ENCODE measurements at regions not wholly inside any gene's neighbourhood (a gene's known extent, or its start where the extent isn't known, plus 50 kb on each side); places are given as distances from the start of the nearest gene placed in this dataset.

- peaks cover 14% of the 10 kb centered on the region for H3K4me1 Mint-ChIP-seq (ENCODE audit: low read depth)
- H3K27ac Mint-ChIP-seq = no peak overlapping the region
These were observed 94.5 kb downstream of the KLF12 start for GRCh38 chr13:74039667-74040066.

DNA sequence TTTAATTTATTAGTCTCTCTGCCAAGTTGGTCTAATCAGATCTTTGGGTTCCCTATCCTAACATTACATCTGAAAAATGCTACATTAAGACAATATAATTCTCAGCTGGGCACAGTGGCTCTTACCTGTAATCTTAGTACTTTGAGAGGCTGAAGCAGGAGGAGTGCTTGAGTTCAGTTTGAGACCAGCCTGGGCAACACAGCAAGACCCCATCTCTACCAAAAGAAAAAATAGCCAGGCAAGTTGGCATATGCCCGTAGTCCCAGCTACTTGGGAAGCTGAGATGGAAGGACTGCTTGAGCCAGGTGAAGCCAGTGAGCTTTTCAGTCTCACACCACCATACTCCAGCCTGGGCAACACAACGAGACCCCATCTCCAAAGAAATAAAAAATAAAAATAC lies 95.0 kb downstream of the KLF12 start:
- TF ChIP-seq CTCF (IDR thresholded peaks at IDR 0.05; ENCODE audit: unreplicated experiment) = no peak
- DNase-seq (ENCODE audit: low spot score, unreplicated experiment) = no peak
- no peaks in the 10 kb centered on the region for H3K9me3 Mint-ChIP-seq (ENCODE audit: low read depth)
- no peak overlapping the region for H3K4me3 Mint-ChIP-seq (ENCODE audit: low read depth)
- H3K27me3 Mint-ChIP-seq = no peaks in the 10 kb centered on the region
- peaks cover 14% of the 10 kb centered on the region for H3K4me1 Mint-ChIP-seq (ENCODE audit: low read depth)
- no peaks in the 10 kb centered on the region for H3K36me3 Mint-ChIP-seq (ENCODE audit: insufficient read depth)
- no peak overlapping the region for H3K27ac Mint-ChIP-seq

More at GRCh38 chr13:74039667-74040066, 94.5 kb downstream of the KLF12 start:
- TF ChIP-seq CTCF (IDR thresholded peaks at IDR 0.05; ENCODE audit: unreplicated experiment) = no peak
- Mint-ChIP-seq H3K36me3 (ENCODE audit: insufficient read depth) (peaks cover 1% of the 10 kb centered on the region), H3K4me3 (ENCODE audit: low read depth) (no peak overlapping the region), H3K27me3 (no peaks in the 10 kb centered on the region), H3K9me3 (ENCODE audit: low read depth) (no peaks in the 10 kb centered on the region)
- no peak for DNase-seq (ENCODE audit: low spot score, unreplicated experiment)

- Mint-ChIP-seq H3K4me1 (ENCODE audit: low read depth) (peaks cover 14% of the 10 kb centered on the region), H3K36me3 (ENCODE audit: insufficient read depth) (no peaks in the 10 kb centered on the region), H3K27me3 (no peaks in the 10 kb centered on the region), H3K9me3 (ENCODE audit: low read depth) (no peaks in the 10 kb centered on the region), H3K4me3 (ENCODE audit: low read depth) (no peak overlapping the region), H3K27ac (no peak overlapping the region)
- TF ChIP-seq CTCF (IDR thresholded peaks at IDR 0.05; ENCODE audit: unreplicated experiment) = no peak
- no peak for DNase-seq (ENCODE audit: low spot score, unreplicated experiment)
These were observed 96.4 kb downstream of the KLF12 start for GRCh38 chr13:74037762-74038161.

DNA sequence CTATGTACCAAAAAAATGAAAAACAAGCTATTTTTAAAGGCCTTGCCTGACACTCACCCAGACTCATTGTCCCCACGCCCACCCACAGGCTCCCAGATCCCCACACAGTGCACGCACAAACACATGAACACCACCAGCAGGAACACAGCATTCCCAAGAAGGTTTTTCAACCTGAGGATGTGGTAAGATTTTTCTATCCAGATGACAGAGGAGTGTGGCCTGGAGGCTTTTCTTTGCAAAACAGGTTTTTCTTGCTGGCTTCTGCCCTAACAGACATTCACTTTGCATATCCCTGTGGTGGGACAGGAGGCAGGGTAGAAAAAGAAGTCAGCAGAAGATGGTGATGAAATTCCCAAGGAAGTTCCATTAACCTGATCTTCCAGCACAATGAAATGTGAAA lies 97.8 kb downstream of the KLF12 start:
- peak overlapping the region; percentile 80 for H3K27ac Mint-ChIP-seq
- H3K27me3 Mint-ChIP-seq = no peaks in the 10 kb centered on the region
- H3K4me1 Mint-ChIP-seq (ENCODE audit: low read depth) = peaks cover 14% of the 10 kb centered on the region
- no peak overlapping the region for H3K4me3 Mint-ChIP-seq (ENCODE audit: low read depth)
- no peaks in the 10 kb centered on the region for H3K9me3 Mint-ChIP-seq (ENCODE audit: low read depth)
- DNase-seq (ENCODE audit: low spot score, unreplicated experiment) = no peak
- no peak for TF ChIP-seq CTCF (IDR thresholded peaks at IDR 0.05; ENCODE audit: unreplicated experiment)
- H3K36me3 Mint-ChIP-seq (ENCODE audit: insufficient read depth) = no peaks in the 10 kb centered on the region

DNA sequence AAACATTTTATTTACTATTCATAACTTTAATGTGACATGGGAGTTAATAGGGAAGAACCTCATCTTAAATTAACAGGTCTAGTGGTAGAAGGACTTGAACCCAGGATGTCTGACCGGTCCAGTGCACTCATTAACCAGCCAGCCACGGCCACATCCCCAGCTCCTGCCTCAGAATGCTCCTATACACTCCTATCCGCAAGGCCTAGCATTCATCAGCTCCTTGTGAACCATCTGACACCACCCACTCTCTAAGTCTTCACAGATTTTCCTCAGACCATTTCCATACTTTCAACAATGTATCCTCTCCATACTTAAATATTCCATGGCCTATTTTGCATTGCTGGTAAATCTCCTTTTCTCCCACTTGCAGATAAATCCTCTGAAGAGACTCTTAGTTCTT lies 98.3 kb downstream of the KLF12 start:
- Mint-ChIP-seq H3K4me3 (ENCODE audit: low read depth) (no peak overlapping the region), H3K27me3 (no peaks in the 10 kb centered on the region), H3K27ac (peak overlapping the region; percentile 80), H3K36me3 (ENCODE audit: insufficient read depth) (peaks cover 2% of the 10 kb centered on the region), H3K9me3 (ENCODE audit: low read depth) (no peaks in the 10 kb centered on the region), H3K4me1 (ENCODE audit: low read depth) (peaks cover 14% of the 10 kb centered on the region)
- no peak for DNase-seq (ENCODE audit: low spot score, unreplicated experiment)
- no peak for TF ChIP-seq CTCF (IDR thresholded peaks at IDR 0.05; ENCODE audit: unreplicated experiment)

All from progenitor cell of endocrine pancreas (in vitro differentiated cells).